SK-N-SH (cell line): ENCODE measurements at regions not wholly inside any gene's neighbourhood (a gene's known extent, or its start where the extent isn't known, plus 50 kb on each side); places are given as distances from the start of the nearest gene placed in this dataset.

Source experiments
- CTCF ChIA-PET: fragments of 300-600, 350-600 bp; formaldehyde crosslinking; extraction: SDS; loops from one replicate; lab custom pipeline; 2021; lab: Yijun Ruan, JAX
- POLR2A ChIA-PET: fragments of 350-600 bp; sonication (Branson Sonifier 250); formaldehyde crosslinking; extraction: SDS; loops from one replicate; lab custom pipeline; 2020; ENCODE audit warnings: antibody characterized with exemption, inconsistent platforms; lab: Yijun Ruan, JAX
- DNase-seq: peaks from one replicate; pipeline ENCODE4 v3.0.0; 2012
- H2AFZ ChIP-seq: fragments of 200-600 bp; sonication (generic); 2 replicates; pipeline ENCODE4 v1.8.1; 2016; ENCODE audit warnings: antibody characterized with exemption, mild to moderate bottlenecking, low read depth
- H3F3A ChIP-seq: fragments of 200-600 bp; sonication (generic); replicated peaks from 2 replicates; pipeline ENCODE3; 2016; ENCODE audit warnings: antibody characterized with exemption, mild to moderate bottlenecking; ENCODE audit not compliant: insufficient read depth
- H3K27ac ChIP-seq, 2 experiments: fragments of 200-500 bp in 1 of 2; fragments of 200-600 bp in 1 of 2; sonication (Bioruptor generic) in 1 of 2; sonication (generic), shearing (Covaris generic) in 1 of 2; 2 replicates each; pipeline versions ENCODE4 v1.5.1 to v1.6.1; 2014 to 2016; ENCODE audit warnings: low read depth in 2 of 2, inconsistent platforms in 1 of 2, low read length in 1 of 2, mild to moderate bottlenecking in 1 of 2, mixed read lengths in 1 of 2
- H3K27me3 ChIP-seq: fragments of 200-600 bp; sonication (generic), shearing (Covaris generic); 2 replicates; pipeline ENCODE4 v1.6.1; 2016; ENCODE audit warnings: mixed run types; ENCODE audit not compliant: insufficient read depth
- H3K36me3 ChIP-seq, 2 experiments: fragments of 200-500 bp in 1 of 2; fragments of 200-600 bp in 1 of 2; sonication (Bioruptor generic) in 1 of 2; sonication (generic) in 1 of 2; replicated peaks in 1 of 2; 2 replicates each; pipeline versions ENCODE3 to v1.5.1; 2014 to 2016; ENCODE audit warnings: low read length in 1 of 2, mild to moderate bottlenecking in 1 of 2; ENCODE audit not compliant: insufficient read depth in 2 of 2, control insufficient read depth in 1 of 2
- H3K4me1 ChIP-seq, 2 experiments: fragments of 200-500 bp in 1 of 2; fragments of 200-600 bp in 1 of 2; sonication (Bioruptor generic) in 1 of 2; sonication (generic), shearing (Covaris generic) in 1 of 2; 2 replicates each; pipeline versions ENCODE4 v1.5.1 to v1.6.1; 2014 to 2016; ENCODE audit warnings: low read depth in 1 of 2, low read length in 1 of 2, mixed run types in 1 of 2; ENCODE audit not compliant: insufficient read depth in 2 of 2, control insufficient read depth in 1 of 2
- H3K4me2 ChIP-seq: fragments of 200-600 bp; sonication (generic), shearing (Covaris generic); 2 replicates; pipeline ENCODE4 v1.6.1; 2017; ENCODE audit warnings: mixed run types
- H3K4me3 ChIP-seq, 2 experiments: fragments of 200-500 bp in 1 of 2; fragments of 200-600 bp in 1 of 2; sonication (Bioruptor generic) in 1 of 2; sonication (generic), shearing (Covaris generic) in 1 of 2; 2 replicates each; pipeline versions ENCODE4 v1.5.1 to v1.8.1; 2014 to 2016; ENCODE audit warnings: low read depth in 2 of 2, inconsistent platforms in 1 of 2, low read length in 1 of 2, mild to moderate bottlenecking in 1 of 2, mixed read lengths in 1 of 2, moderate library complexity in 1 of 2
- H3K79me2 ChIP-seq: fragments of 200-600 bp; sonication (generic); 2 replicates; pipeline ENCODE4 v1.8.1; 2017; ENCODE audit warnings: mild to moderate bottlenecking; ENCODE audit not compliant: insufficient read depth
- H3K9ac ChIP-seq: fragments of 200-600 bp; sonication (generic); 2 replicates; pipeline ENCODE4 v1.6.1; 2017; ENCODE audit warnings: mixed run types
- H3K9me2 ChIP-seq: fragments of 200-600 bp; sonication (generic); 2 replicates; pipeline ENCODE4 v1.6.1; 2017; ENCODE audit warnings: mixed run types
- H3K9me3 ChIP-seq: fragments of 200-600 bp; sonication (generic); 2 replicates; pipeline ENCODE4 v1.6.1; 2017; ENCODE audit warnings: mixed run types, mild to moderate bottlenecking, moderate library complexity
- H4K20me1 ChIP-seq: fragments of 200-600 bp; sonication (generic); 2 replicates; pipeline ENCODE4 v1.6.1; 2017; ENCODE audit warnings: mild to moderate bottlenecking, mixed run types; ENCODE audit not compliant: insufficient read depth
- EP300 ChIP-seq, 2 experiments: IDR thresholded peaks; 2 replicates each; pipeline versions ENCODE4 v1.4.0 to v1.6.1; 2012; ENCODE audit warnings: borderline replicate concordance in 1 of 2, low read depth in 1 of 2, low read length in 1 of 2
- EZH2phosphoT487 ChIP-seq: fragments of 200-600 bp; sonication (generic); IDR thresholded peaks from 2 replicates; pipeline ENCODE4 v1.6.1; 2017; ENCODE audit warnings: low read depth, mixed run types, mild to moderate bottlenecking, antibody characterized with exemption, moderate library complexity, borderline replicate concordance
- FOXJ3 ChIP-seq: sonication (generic); formaldehyde crosslinking; IDR thresholded peaks from 2 replicates; pipeline ENCODE4 v1.5.1; 2020; ENCODE audit warnings: mild to moderate bottlenecking, missing genetic modification reagents
- GATA2 ChIP-seq: sonication (generic); formaldehyde crosslinking; IDR thresholded peaks from 2 replicates; pipeline ENCODE4 v1.5.0; 2020; ENCODE audit warnings: mild to moderate bottlenecking, missing genetic modification reagents
- MEF2A ChIP-seq: IDR thresholded peaks from 2 replicates; pipeline ENCODE4 v1.4.0; 2012; ENCODE audit warnings: low read depth, borderline replicate concordance
- MXI1 ChIP-seq: IDR thresholded peaks from 2 replicates; pipeline ENCODE4 v1.6.1; 2012; ENCODE audit warnings: mild to moderate bottlenecking, low read depth, low read length, improper control_type of control experiment
- RCOR1 ChIP-seq: fragments of 150-350 bp; IDR thresholded peaks from 2 replicates; pipeline ENCODE4 v1.6.1; 2017; ENCODE audit warnings: antibody characterized with exemption, low read length
- SIN3A ChIP-seq: IDR thresholded peaks from 2 replicates; pipeline ENCODE4 v1.6.1; 2012; ENCODE audit warnings: low read depth, mild to moderate bottlenecking, low read length, moderate library complexity, borderline replicate concordance
- WGBS: methylation state at CpG from one replicate; pipeline ENCODE4 v1.1.6; 2017; ENCODE audit warnings: low lambda C conversion rate; 5-methylcytosine and 5-hydroxymethylcytosine counted together
- TF ChIP-seq, protein P1 (sequence below): IDR thresholded peaks from 2 replicates; pipeline ENCODE4 v1.6.1; 2012; ENCODE audit warnings: mild to moderate bottlenecking, low read depth, low read length, moderate library complexity
- TF ChIP-seq, protein P2 (sequence below): fragments of 150-350 bp; IDR thresholded peaks from 2 replicates; pipeline ENCODE4 v1.6.1; 2017; ENCODE audit warnings: antibody characterized with exemption, low read length, low read depth, borderline replicate concordance
- TF ChIP-seq, protein P3 (sequence below): fragments of 150-350 bp; IDR thresholded peaks from 2 replicates; pipeline ENCODE4 v1.6.1; 2016; ENCODE audit warnings: mild to moderate bottlenecking, low read depth, low read length
- TF ChIP-seq, protein P4 (sequence below): fragments of 200-600 bp; sonication (generic); IDR thresholded peaks from 2 replicates; pipeline ENCODE4 v1.6.1; 2017; ENCODE audit warnings: antibody characterized with exemption, mild to moderate bottlenecking, moderate library complexity

DNA sequence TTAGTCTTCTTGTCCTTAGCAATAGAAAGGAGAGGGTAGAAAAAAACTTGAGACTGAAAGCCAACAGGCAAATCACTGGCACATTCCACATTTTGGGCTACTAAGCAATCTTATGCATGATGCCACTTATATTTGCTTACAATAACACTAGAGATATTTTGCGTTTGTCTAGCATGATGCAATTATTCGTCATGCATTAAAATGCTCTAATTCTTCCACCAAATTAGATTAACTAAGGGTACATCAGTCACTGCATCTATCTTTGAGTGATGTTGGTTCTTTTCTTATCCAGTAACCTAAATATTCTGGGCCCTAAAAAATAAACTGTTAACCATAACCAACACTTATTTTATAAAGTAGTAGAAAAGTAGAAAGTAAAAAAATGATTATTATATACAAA, 1311.7 kb upstream of the CDH2 start:
- WGBS, result 11% methylated on average over 2 of the region's 2 CpGs
- Histone ChIP-seq H3K9me2 (no peaks in the 10 kb centered on the region), H2AFZ (no peak overlapping the region), H3F3A (peaks cover 3% of the 10 kb centered on the region), H3K9ac (no peak overlapping the region), H3K79me2 (no peaks in the 10 kb centered on the region), H3K27ac (no peak overlapping the region), H3K27me3 (no peaks in the 10 kb centered on the region), H3K9me3 (no peaks in the 10 kb centered on the region), H3K4me3 (no peak overlapping the region), H4K20me1 (no peaks in the 10 kb centered on the region), H3K36me3 (no peaks in the 10 kb centered on the region), H3K4me1 (no peaks in the 10 kb centered on the region), H3K4me2 (no peak overlapping the region)
- TF ChIP-seq EZH2phosphoT487 (no peak), FOXJ3 (CRISPR knock-in tag) (no peak), EP300 (IDR thresholded peaks at IDR 0.05; ENCODE audit: borderline replicate concordance in 1 of 2, low read depth in 1 of 2, low read length in 1 of 2) (no peak), GATA2 (CRISPR knock-in tag) (no peak), MXI1 (no peak), MEF2A (no peak), RCOR1 (no peak), SIN3A (no peak)
- TF ChIP-seq, protein P1, sequence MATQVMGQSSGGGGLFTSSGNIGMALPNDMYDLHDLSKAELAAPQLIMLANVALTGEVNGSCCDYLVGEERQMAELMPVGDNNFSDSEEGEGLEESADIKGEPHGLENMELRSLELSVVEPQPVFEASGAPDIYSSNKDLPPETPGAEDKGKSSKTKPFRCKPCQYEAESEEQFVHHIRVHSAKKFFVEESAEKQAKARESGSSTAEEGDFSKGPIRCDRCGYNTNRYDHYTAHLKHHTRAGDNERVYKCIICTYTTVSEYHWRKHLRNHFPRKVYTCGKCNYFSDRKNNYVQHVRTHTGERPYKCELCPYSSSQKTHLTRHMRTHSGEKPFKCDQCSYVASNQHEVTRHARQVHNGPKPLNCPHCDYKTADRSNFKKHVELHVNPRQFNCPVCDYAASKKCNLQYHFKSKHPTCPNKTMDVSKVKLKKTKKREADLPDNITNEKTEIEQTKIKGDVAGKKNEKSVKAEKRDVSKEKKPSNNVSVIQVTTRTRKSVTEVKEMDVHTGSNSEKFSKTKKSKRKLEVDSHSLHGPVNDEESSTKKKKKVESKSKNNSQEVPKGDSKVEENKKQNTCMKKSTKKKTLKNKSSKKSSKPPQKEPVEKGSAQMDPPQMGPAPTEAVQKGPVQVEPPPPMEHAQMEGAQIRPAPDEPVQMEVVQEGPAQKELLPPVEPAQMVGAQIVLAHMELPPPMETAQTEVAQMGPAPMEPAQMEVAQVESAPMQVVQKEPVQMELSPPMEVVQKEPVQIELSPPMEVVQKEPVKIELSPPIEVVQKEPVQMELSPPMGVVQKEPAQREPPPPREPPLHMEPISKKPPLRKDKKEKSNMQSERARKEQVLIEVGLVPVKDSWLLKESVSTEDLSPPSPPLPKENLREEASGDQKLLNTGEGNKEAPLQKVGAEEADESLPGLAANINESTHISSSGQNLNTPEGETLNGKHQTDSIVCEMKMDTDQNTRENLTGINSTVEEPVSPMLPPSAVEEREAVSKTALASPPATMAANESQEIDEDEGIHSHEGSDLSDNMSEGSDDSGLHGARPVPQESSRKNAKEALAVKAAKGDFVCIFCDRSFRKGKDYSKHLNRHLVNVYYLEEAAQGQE, result no peak
- TF ChIP-seq, protein P2, sequence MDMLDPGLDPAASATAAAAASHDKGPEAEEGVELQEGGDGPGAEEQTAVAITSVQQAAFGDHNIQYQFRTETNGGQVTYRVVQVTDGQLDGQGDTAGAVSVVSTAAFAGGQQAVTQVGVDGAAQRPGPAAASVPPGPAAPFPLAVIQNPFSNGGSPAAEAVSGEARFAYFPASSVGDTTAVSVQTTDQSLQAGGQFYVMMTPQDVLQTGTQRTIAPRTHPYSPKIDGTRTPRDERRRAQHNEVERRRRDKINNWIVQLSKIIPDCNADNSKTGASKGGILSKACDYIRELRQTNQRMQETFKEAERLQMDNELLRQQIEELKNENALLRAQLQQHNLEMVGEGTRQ, result no peak
- TF ChIP-seq, protein P3, sequence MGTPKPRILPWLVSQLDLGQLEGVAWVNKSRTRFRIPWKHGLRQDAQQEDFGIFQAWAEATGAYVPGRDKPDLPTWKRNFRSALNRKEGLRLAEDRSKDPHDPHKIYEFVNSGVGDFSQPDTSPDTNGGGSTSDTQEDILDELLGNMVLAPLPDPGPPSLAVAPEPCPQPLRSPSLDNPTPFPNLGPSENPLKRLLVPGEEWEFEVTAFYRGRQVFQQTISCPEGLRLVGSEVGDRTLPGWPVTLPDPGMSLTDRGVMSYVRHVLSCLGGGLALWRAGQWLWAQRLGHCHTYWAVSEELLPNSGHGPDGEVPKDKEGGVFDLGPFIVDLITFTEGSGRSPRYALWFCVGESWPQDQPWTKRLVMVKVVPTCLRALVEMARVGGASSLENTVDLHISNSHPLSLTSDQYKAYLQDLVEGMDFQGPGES, result no peak
- TF ChIP-seq, protein P4, sequence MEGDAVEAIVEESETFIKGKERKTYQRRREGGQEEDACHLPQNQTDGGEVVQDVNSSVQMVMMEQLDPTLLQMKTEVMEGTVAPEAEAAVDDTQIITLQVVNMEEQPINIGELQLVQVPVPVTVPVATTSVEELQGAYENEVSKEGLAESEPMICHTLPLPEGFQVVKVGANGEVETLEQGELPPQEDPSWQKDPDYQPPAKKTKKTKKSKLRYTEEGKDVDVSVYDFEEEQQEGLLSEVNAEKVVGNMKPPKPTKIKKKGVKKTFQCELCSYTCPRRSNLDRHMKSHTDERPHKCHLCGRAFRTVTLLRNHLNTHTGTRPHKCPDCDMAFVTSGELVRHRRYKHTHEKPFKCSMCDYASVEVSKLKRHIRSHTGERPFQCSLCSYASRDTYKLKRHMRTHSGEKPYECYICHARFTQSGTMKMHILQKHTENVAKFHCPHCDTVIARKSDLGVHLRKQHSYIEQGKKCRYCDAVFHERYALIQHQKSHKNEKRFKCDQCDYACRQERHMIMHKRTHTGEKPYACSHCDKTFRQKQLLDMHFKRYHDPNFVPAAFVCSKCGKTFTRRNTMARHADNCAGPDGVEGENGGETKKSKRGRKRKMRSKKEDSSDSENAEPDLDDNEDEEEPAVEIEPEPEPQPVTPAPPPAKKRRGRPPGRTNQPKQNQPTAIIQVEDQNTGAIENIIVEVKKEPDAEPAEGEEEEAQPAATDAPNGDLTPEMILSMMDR, result no peak
- DNase-seq, result no peak
- ChIA-PET POLR2A (no interaction called here), CTCF (no interaction called here)
